OCI-LY3 (cell line): ENCODE measurements at regions not wholly inside any gene's neighbourhood (a gene's known extent, or its start where the extent isn't known, plus 50 kb on each side); places are given as distances from the start of the nearest gene placed in this dataset.

Experiments used
- EZH2phosphoT487 ChIP-seq: fragments of 200-600 bp; shearing (Covaris generic); IDR thresholded peaks from 2 replicates; pipeline ENCODE4 v1.6.1; 2018; ENCODE audit warnings: antibody characterized with exemption, mixed run types, low read depth
- TF ChIP-seq, protein P1 (sequence below): fragments of 200-600, 300-600 bp; sonication (generic); IDR thresholded peaks from 2 replicates; pipeline ENCODE4 v1.5.1; 2014; ENCODE audit warnings: antibody characterized with exemption, low read length, low read depth

DNA sequence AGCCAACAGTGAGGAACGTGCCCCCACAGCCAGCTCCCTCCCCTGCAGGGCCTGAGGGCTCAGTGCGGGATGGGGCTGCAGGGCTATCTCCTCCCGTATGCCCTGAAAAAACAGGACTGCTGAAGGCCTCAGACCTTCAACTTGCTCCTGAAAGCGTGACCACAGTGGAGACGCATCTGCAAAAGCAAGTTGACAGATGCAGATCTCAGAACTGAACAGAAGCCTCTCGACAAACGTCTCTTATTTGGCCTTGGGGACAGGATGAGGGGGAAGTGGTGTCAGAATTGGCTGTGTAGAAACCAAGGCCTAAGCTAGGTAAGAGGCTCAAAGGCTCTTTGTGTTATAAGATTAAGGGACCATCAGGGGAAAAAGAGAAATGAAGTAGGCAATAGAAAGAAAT, 120.7 kb upstream of the SLC22A23 start:
- TF ChIP-seq, protein P1, sequence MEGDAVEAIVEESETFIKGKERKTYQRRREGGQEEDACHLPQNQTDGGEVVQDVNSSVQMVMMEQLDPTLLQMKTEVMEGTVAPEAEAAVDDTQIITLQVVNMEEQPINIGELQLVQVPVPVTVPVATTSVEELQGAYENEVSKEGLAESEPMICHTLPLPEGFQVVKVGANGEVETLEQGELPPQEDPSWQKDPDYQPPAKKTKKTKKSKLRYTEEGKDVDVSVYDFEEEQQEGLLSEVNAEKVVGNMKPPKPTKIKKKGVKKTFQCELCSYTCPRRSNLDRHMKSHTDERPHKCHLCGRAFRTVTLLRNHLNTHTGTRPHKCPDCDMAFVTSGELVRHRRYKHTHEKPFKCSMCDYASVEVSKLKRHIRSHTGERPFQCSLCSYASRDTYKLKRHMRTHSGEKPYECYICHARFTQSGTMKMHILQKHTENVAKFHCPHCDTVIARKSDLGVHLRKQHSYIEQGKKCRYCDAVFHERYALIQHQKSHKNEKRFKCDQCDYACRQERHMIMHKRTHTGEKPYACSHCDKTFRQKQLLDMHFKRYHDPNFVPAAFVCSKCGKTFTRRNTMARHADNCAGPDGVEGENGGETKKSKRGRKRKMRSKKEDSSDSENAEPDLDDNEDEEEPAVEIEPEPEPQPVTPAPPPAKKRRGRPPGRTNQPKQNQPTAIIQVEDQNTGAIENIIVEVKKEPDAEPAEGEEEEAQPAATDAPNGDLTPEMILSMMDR = no peak
- no peak for TF ChIP-seq EZH2phosphoT487
